LNCAP (cell line): ENCODE measurements at regions not wholly inside any gene's neighbourhood (a gene's known extent, or its start where the extent isn't known, plus 50 kb on each side); places are given as distances from the start of the nearest gene placed in this dataset.

Experiments used
- CTCF ChIP-seq: fragments of 450-650 bp; IDR thresholded peaks from 2 replicates; pipeline ENCODE4 v1.5.1; 2017; ENCODE audit warnings: mild to moderate bottlenecking

GRCh38 chr3:191518861-191519260, 57.9 kb downstream of the PYDC2 start:
- TF ChIP-seq CTCF: no peak

GRCh38 chr3:191521055-191521454, 60.1 kb downstream of the PYDC2 start:
- no peak for TF ChIP-seq CTCF

GRCh38 chr3:191523148-191523547, 62.2 kb downstream of the PYDC2 start:
- no peak for TF ChIP-seq CTCF

DNA sequence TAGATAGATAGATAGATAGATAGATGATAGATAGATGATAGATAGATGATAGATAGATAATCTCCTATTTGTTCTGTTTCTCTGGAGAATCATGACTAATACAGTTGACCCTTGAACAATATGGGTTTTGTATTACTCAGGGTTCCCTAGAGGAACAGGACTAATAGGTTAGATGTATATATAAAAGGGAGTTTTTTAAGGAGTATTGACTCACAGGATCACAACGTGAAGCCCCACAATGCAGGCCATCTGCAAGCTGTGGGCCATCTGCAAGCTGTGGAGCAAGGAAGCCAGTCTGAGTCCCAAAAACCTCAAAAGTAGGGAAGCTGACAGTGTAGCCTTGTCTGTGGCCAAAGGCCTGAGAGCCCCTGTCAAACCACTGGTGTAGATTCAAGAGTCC, 67.6 kb downstream of the PYDC2 start:
- TF ChIP-seq CTCF: no peak

DNA sequence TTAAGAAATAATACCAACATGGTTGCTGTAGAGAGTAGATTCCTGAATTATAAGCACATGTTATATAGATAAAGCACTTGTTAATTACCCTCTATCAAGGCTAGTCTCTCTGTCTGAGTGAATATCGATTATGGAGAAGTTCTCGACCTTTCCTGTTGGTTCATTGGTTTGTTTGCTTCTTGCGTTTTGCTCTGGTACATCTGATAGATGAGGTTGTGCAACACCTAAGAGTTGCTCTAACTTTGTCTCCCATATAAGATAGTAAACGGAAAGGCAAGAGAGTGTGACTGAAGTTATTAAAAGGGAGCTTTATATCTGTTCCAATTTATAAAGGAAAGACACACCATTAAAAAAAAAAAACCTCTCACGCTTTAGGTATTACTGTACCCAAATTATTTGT, 69.0 kb downstream of the PYDC2 start:
- TF ChIP-seq CTCF: no peak

- no peak for TF ChIP-seq CTCF
Measured at GRCh38 chr3:191531434-191531972, 70.5 kb downstream of the PYDC2 start.

DNA sequence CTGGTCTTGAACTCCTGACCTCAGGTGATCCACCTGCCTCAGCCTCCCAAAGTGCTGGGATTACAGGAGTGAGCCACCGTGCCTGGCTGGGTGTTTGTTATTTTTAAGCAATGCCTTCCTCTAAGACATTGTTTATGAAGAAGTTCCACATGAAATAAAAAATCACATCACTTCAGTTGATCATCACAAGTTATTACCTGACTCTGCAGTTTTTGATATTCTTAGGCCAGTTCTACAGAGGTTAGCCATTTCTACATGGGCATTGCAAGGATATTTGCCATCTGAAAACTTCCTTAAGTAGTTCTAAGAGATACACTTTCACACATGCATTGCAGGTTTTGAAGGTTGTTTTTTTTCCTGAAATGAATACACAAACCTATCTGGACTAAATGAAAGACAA, 82.1 kb downstream of the PYDC2 start:
- no peak for TF ChIP-seq CTCF

GRCh38 chr3:191543897-191544296, 82.9 kb downstream of the PYDC2 start:
- no peak for TF ChIP-seq CTCF
